ENCODE measurements at regions not wholly inside any gene's neighbourhood (a gene's known extent, or its start where the extent isn't known, plus 50 kb on each side); places are given as distances from the start of the nearest gene placed in this dataset.

DNA sequence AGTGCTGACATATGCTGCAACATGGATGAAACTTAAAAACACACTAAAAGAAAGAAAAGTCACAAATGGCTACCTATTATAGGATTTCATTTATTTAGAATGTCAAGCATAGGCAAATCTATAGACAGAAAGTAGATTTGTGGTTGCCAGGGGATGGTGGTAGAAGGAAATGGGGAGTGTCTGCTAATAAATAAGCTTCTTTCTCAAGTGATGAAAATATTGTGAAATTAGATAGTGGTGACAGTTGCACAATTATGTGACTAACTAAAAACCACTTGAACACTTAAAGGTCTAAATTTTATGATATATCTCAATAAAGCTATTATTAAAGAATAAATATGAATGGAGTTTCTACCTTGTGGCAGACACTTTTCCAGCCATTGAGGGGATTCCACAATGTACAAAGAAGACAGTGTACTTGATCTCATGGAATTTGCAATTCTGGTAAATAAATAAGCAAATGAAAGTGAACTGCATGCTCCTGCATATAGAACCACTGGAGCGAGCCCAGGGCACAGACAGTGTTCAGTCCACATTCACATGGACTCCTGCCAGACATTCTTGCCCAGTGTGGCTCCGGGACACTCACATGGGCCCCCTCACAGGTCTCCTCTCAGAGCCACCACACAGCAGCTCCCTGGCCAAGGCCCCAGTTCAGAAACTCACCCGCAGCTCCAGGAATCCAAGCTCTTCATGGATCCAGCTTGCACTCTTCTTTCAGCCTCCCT lies 107.1 kb upstream of the ARID2 start:
- TF ChIP-seq CTCF (conservative IDR thresholded peaks at IDR 0.05; ENCODE audit: low read depth, low read length) = no peak
- TF ChIP-seq EZH2 (IDR thresholded peaks at IDR 0.05; ENCODE audit: borderline replicate concordance, low read depth, low read length, poor library complexity, severe bottlenecking) = no peak

Data from A673 (cell line).